UCSD-AML1 (cell line): ENCODE measurements at regions not wholly inside any gene's neighbourhood (a gene's known extent, or its start where the extent isn't known, plus 50 kb on each side); places are given as distances from the start of the nearest gene placed in this dataset.
A peak's percentile ranks its signal among the peaks of the same experiment; 100 is the strongest.

Source experiments
- DNase-seq: peaks from one replicate; lab custom pipeline; 2025; ENCODE audit not compliant: unreplicated experiment; lab: John Stamatoyannopoulos, UW

DNA sequence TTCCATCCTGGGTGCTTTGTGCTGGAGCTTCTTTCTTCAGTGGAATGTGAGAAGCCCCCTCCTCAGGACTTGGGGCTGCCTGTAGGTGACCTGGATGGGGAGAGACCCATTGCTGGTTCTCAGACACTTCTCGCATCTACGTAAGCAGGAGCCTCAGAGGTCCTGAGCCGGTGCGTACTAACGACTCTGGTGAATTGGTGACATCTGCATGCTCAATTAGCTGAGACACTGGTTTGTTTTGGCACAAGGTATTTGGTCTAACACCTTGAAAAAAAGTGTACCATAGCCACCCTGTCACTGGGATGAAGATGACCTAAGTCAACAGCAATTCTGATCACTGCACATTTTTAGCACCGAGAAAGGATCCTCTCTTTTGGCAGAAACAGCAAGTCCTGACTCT is 57.7 kb downstream of the LRRC30 start:
- DNase-seq: no peak

DNA sequence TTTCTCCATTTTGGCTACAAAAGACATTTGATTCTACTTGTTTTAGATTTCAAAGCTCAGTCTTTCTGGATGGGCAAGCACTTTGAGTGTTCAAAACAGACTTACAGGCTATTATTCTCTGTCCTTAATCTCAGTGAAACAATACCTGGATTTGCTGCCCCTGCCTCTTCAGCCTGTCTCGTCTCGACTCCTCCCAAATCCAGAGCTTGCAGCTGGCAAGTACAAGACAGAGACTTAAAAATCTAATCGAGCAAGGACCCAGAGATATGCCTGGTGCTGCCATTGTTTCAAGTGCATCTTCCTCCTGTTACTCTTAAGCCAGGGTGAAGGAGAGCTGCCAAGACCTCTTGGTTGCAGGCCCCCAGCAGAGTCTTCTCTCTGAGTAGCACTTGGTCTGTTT is 59.2 kb downstream of the LRRC30 start:
- no peak for DNase-seq

DNA sequence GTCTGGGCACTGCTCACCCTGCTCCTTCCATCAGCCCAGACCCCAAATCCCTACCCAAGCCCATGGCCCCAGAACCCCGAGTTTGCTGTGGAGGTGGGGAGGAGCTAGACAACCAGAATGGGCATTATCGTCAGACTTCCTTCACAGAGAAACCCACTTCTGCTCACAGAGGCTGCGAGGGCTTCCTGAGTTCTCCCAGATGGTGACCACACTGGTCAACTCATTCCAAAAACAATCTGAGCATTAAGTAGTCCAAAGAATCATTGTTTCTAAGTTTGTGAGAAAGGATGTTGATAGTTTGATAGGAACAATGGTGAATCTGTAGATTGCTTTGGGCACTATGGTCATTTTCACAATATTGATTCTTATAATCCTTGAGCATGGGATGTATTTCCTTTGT is 60.2 kb downstream of the LRRC30 start:
- DNase-seq: peak; percentile 33

DNA sequence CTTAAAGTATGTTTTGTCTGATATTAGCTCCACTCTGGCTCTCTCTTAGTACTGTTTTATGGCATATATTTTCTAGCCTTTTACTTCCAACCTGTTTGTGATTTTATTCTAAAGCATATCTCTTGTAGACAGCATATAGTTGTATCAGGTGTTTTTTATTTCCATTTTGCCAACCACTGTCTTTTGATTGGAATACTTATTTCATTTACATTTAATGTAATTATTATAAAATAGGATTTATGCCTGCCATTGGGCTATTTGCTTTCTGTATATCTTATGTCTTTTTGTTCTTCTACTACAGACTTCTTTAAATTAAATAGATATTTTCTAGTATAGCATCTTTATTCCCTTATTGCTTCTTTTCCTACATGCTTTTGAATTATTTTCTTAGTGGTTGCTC is 67.3 kb downstream of the LRRC30 start:
- no peak for DNase-seq

DNA sequence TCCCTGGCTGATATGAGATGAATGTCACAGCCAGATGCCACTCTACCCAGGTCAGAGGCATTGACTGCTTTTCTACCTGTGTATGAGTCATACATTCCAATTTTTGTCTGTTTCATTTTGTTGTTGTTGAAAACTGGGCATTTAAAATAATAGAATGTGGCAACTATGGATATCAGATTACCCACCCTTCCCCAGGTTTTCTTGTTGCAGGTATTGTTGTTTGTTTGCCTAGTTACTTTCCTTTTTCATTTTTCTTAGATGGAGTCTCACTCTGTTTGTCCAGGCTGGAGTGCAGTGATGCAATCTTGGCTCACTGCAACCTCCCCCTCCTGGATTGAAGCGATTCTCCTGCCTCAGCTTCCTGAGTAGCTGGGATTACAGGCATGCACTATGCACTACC is 70.2 kb downstream of the LRRC30 start:
- DNase-seq: no peak

DNA sequence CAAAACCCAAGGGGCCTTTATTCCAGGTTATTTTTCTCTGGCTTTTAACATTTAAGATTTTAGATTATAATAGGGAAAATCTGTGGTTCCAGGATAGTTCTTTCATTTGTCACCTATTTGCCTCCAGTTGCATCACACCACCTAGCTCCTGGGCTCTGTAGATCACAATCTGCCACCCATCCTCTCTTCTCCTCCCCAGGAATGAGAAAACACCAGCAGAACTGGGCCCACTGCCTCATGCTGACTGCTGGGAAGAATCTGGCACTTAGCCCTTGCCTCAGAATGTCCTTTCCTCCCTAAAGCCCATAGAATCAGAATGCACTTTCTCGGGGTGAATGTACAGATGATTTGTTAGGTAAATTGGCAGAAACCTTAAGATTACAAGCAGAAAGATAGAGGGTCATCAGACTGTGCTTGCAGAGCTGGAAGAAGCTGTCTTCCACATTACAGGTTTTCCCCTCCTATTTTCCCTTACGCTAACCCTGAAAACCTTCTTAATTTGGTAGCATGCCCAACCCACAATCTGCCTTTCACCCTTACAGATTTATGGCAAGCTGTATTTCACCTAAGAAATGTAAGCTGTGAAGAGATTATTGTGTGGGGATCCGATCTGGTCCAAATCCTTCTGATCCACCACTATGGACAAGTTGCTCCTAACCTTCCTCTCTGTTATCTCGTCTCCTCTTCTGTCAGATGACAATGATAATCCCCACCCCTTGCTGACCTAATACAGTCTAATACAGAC is 72.6 kb downstream of the LRRC30 start:
- DNase-seq: no peak

DNA sequence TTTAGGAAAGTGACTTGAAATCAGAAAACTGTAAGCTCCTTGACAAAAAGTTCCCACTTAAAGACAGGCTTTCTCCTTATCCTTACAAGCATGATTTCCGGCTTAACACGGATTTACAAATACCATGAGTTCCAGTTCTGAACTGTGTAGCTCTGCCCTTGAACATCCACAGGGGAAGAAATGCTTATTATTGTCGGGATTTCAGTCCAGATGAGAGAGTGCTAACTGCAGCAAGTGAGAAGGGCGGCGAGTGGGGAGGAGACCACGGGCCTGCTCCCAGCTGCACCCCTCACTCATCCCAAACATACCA is 73.1 kb downstream of the LRRC30 start:
- no peak for DNase-seq

DNA sequence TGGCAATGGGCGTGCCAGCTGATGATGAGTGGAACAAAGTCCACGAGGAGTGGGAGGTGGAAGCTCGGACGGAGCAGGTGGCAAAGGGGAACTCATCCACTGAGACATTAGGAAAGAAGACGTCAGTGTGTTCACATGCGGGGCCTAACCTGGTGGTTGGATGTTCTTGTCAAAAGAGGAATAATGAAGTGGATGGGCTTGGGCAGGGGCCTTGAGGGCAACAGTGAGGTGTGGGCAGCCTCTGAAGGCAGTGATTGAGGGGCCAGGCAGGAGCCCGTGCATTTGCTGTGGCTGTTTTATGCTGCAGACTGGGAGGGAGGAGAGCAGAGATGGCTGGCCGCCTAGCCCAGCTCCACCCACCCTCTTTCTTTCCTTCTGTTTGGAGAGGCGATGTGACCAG is 74.5 kb downstream of the LRRC30 start:
- DNase-seq: no peak

DNA sequence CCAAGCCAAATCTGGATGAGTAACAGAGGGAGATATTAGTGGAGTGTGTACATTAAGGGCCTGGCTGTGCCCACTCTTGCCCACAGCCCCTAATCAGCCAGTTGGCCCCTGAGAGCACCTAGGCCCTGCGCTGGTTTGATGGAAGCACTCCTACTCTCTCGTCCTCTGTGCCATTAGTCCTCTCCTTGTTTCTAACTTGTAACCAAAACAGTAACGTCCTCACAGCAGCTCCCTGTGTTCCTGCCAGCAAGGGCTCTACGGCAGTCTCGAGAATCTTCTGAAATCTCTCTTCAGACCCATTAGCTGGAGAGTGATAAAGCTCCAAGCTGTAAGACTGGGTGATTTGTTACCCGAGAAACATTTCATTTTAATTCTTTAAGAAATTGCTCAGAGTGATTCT is 76.1 kb downstream of the LRRC30 start:
- no peak for DNase-seq

DNA sequence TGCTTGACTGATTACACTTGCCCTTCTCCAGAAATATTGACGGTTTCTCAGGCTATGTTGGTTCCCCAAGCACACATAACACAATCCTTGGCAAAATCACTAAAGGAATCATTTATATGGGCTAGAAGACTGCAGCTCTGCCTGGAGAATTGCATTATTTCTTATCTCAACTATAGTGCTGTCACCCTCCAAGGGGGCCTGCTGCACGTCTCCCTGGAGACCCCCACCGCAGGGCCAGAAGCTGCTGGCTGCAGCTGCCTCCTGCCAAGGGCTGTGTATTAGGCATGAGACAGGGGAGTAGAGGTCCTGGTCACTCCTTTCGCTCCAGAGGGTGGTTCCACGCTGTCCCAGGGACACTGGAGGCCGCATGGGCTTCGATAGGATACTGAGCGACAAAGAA is 76.6 kb downstream of the LRRC30 start:
- DNase-seq: no peak

DNA sequence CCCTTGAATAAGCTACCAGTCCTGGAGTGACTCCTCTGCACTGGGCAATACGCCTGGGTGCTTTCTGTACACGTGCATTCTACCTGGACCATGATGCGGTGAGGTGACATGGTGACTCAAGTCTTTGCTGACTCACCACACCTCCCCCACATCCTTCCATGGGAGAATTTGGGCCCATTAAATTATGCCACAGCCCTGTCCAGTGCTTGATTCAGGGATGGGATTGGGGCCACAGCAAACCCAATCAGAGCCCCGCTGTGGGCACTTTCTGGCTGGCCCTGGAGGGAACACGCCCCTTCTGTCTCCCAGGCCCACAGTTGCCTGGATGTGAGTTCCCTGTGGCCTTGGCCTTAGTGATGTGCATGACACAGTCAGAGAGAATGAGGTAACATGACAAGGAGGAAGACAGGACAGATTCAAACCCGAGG is 86.9 kb downstream of the LRRC30 start:
- DNase-seq: no peak

DNA sequence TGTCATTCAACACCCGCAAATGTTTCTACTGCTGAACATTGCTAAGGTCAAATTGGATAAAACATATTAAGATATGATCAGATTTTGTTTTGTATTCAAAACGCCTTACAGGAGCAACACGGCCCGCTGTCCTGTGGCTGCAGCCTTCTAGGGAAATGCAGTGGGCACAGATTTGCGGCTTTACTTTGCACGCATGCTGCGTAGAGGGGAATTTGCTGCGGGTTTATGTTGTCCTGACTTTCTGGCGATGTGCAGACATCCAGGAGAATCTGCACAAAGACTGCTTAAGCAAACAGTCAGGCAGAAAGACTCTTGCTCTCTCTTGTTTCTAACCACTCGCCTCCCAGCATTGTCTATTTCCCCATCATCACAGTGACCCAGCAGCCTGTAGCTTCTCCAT is 88.3 kb downstream of the LRRC30 start:
- DNase-seq: no peak

DNA sequence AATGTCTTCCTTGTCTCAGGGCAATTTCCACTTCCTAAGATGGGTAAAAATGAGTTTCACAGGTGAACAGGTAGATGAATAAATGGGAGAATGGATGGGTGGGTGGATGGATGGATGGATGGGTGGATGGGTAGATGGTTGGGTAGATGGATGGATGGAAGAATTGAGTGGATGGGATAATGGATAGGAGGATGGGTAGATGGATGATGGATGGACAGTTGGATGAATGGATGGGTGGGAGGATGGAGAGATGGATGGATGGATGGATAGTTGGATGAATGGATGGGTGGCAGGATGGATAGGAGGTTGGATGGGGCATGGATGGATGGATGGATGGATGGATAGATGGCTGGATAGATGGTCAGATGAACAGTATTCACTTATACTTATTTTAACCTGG is 90.9 kb downstream of the LRRC30 start:
- no peak for DNase-seq

DNA sequence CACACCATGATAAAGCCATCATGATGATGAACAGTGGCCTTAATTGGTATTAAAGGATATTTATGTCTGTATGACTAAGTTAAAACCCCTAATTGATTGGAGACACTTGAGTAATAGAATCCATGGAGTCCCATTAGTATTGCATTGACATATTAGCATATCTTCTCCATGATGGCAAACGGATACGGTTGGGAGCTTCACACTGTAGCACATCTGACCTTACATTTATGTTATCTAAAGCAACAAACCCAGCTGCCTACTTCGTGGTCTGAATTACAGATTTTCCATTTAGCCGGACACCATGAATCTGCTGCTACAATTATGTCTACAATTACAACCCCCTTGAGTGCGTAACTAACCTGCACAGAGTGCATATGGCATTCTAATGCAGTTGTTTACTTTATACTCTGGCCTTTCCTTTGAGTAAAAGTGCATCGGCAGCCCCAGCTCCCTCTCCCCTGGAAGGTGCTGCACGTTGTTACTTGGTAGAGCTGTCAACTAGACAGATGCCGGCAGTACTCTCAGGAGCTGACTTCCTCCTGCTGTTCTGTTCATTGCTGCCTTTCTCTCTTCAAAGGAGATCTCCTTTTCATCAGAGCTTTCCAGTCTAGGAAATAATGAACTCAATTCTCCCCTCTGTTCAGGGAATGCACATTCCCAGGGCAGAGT is 92.1 kb downstream of the LRRC30 start:
- DNase-seq: peak; percentile 29

DNA sequence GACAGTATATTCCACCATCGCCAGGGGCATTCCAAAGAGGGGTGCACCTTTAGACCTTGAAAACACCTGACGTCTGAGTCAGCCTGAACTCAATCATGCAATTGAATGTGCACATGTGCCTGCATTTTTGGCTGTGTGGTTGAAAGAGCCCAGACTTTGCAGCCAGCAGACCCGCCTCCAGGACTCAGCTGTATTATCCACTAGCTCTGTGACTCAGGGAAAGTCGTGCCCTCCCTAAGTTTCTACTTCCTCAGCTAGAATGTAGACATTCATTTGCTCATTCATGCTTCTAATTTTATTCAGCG is 94.2 kb downstream of the LRRC30 start:
- no peak for DNase-seq

DNA sequence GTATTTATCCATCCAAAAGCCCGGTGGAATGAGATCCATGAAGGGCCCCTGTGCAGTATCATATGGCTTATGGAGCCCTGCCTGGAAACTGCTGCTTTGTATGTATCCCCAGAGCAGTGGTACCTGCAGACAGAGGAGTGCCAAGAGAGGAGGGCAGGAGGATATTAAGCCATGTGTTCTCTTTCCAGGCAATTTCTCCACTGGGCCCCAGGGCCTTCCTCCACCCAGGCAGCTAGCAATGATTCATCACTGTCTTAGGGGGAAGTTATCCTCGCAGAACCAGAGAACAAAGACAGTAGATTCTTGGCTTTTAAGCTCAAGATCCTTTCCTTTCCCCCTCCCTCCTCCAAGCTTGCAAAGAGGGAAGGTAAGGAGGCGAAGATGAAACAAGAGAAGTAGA is 98.1 kb downstream of the LRRC30 start:
- peak; percentile 29 for DNase-seq

DNA sequence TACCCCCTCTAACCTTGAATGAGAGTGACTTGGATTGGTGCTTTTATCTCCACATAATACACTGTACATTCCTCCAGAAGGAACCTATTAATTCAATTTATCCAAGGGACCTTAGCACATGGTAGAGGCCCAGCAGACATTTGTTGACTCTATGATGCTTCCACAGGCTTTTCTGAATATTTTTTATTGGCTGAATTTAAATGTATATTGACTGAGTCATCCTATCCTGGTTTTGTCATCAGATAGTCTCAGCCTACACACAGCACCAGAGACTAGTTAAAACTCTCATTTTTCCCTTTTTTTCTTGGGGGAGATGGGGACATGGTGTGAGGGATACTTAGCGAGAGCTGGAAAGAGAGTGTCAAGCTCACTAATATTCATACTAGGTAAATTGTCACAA is 101.6 kb downstream of the LRRC30 start:
- DNase-seq: no peak

DNA sequence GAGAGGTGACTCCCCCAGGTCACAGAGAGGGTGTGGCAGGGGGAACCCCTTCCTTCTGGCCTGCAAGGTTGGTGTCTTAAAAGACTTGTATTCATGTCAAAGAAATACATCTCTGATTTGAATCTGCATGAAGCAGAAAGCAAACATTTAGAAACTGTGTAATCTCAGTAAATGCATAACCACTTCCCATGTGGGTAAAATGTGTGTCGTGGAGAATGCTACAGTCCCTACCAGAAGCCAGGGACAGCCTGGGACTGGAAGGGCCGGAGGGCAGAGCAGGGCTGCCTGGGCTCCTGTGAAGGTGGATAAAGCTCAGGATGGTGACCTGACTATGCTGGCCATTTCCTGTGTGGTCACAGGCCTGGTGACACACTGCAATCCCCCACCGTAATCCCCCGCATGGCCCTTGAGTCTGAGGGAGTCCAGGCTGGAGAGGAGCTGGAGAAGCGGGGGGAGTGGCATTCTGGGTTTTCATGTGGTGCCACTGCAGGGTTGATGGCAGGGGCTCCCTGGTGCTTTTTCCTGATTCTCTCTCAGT is 102.2 kb downstream of the LRRC30 start:
- no peak for DNase-seq

DNA sequence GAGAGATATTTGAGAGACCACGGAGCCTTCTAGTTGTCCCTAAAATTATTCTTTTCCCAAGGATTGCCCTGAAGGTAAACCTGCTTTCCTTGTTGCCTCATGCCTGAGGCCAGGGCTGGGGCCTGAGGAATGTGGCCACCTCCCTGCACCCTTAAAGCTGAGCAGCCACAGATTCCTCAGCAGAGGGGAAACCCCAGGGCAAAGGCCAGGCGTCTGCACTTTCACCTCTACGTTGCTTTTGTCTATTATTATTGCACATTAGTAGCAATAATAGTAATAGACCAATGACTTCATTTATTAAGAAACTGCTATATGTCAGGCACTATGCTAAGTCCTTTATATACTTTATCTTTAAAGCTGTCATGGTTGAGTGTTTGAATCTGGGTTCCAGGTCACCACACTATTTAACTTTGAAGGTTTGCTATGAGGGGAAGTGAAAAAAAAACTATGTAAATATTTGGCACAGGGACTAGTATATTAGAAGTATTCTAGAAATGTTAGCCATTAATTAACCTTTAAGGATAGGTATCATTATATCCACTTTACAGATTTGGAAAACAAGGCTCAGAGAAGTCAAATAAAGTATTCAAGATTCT is 104.2 kb downstream of the LRRC30 start:
- DNase-seq: no peak

DNA sequence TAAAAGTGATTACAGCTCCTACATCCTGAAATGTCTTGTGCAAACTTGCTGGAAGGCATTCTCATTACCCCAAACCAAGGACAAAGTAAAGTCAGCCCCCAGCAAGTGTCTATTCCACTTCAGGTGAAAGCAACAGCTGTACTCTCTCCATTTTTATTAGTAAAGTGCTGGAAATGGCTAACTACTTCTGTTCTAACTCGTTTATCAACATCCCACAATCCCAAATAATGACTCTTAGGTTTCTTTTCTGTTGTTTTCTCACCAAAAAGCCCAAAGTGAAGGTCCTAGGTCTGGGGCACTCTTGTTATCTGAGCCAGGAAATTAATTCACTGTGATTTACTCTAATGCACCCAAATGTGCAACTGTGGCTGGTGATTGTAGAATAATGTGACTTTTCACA is 105.7 kb downstream of the LRRC30 start:
- no peak for DNase-seq

DNA sequence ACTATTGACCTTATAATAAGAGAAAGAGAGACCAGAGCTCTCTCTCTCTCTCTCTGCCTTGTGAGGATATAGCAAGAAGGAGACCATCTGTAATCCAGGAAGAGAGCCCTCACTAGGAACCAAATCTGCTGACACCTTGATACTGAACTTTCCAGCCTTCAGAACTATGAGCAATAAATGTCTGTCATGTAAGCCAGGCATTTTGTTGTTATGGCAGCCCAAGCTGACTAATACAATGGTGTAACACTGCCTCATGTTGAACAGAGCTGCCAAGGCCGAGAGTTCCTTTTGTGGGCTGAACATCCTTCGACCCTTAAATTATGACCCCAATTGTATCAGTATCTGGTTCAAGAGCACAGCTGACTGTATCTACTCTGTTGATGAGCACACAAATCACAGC is 108.0 kb downstream of the LRRC30 start:
- no peak for DNase-seq

DNA sequence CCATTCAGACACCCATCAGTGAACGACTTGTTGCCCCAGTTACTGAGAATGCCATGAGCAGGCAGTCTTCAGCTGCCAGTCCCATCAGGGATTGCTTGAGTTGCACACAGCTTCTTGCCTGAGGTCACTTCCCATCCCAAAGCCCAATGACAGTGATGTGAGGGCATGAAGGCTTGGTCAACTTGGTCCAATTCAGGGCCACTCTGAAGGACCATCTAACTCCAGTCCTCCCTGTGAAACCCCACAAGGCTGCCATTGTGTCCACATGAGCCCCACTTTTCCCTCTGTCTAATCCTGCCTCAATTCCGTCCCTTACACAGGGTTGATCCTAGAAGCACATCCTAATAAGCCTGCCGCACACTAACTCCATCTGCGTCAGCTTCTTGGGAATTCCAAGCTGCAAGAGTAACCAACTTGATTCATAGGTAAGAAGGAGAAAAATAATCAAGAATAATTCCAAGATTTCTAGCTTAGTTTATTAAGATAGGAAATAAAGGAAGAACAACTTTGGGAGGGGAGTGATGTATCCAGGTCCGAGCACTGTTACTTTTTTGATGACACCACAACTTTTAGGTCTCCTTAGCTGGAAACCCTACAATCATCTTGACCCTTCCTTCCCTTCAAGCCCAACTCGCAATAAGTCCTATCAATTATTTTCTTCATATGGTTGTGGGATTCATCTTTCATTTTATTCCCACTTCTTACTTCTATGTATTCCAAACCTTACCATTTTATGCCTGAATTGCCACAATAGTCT is 110.9 kb downstream of the LRRC30 start:
- no peak for DNase-seq
